ENCODE measurements at regions not wholly inside any gene's neighbourhood (a gene's known extent, or its start where the extent isn't known, plus 50 kb on each side); places are given as distances from the start of the nearest gene placed in this dataset.

GRCh38 chrX:40182095-40182494 is 84.3 kb upstream of the BCOR start:
- no peak overlapping the region for H3K4me3 ChIP-seq (ENCODE audit: low read length)
- H3K9ac ChIP-seq (ENCODE audit: low read length) = no peak overlapping the region
- H3K27ac ChIP-seq (ENCODE audit: low read length) = no peak overlapping the region
- peaks cover 6% of the 10 kb centered on the region for H3K4me1 ChIP-seq (ENCODE audit: control insufficient read depth, low read depth, low read length)
- H3K27me3 ChIP-seq (ENCODE audit: control insufficient read depth, insufficient read depth, low read length) = no peaks in the 10 kb centered on the region
- H3K9me3 ChIP-seq (ENCODE audit: control insufficient read depth, low read depth, low read length) = peaks cover 4% of the 10 kb centered on the region
- H3K36me3 ChIP-seq (ENCODE audit: control insufficient read depth, low read depth, low read length) = no peaks in the 10 kb centered on the region

DNA sequence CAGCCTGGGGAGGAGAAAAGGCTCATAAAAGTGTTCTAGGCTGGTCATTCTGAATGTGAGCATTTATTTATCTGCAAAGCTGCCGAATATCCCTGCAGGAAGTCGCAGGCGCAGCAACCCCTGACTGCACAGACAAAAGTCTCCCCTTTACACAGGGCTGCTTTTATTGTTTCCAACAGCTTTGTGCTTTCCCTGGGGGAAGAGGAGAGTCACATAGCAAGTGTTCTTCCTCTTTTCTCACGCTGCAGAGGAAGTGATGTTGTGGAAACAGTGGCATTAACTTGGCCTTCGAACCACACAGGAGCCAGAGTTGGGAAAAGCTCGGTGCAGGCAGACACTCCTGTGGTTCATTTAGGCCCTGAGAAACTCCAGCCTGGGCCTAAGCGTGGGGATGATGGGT is 81.5 kb upstream of the BCOR start:
- no peak overlapping the region for H3K27ac ChIP-seq (ENCODE audit: low read length)
- H3K36me3 ChIP-seq (ENCODE audit: control insufficient read depth, low read depth, low read length) = no peaks in the 10 kb centered on the region
- H3K4me3 ChIP-seq (ENCODE audit: low read length) = no peak overlapping the region
- H3K9me3 ChIP-seq (ENCODE audit: control insufficient read depth, low read depth, low read length) = no peaks in the 10 kb centered on the region
- peaks cover 12% of the 10 kb centered on the region for H3K4me1 ChIP-seq (ENCODE audit: control insufficient read depth, low read depth, low read length)
- no peaks in the 10 kb centered on the region for H3K27me3 ChIP-seq (ENCODE audit: control insufficient read depth, insufficient read depth, low read length)
- no peak overlapping the region for H3K9ac ChIP-seq (ENCODE audit: low read length)

- no peak overlapping the region for H3K27ac ChIP-seq (ENCODE audit: low read length)
- peaks cover 10% of the 10 kb centered on the region for H3K27me3 ChIP-seq (ENCODE audit: control insufficient read depth, insufficient read depth, low read length)
- H3K9ac ChIP-seq (ENCODE audit: low read length) = no peak overlapping the region
- H3K9me3 ChIP-seq (ENCODE audit: control insufficient read depth, low read depth, low read length) = no peaks in the 10 kb centered on the region
- peaks cover 21% of the 10 kb centered on the region for H3K4me1 ChIP-seq (ENCODE audit: control insufficient read depth, low read depth, low read length)
- no peaks in the 10 kb centered on the region for H3K36me3 ChIP-seq (ENCODE audit: control insufficient read depth, low read depth, low read length)
- no peak overlapping the region for H3K4me3 ChIP-seq (ENCODE audit: low read length)
These were observed 80.4 kb upstream of the BCOR start for GRCh38 chrX:40177942-40178715.

DNA sequence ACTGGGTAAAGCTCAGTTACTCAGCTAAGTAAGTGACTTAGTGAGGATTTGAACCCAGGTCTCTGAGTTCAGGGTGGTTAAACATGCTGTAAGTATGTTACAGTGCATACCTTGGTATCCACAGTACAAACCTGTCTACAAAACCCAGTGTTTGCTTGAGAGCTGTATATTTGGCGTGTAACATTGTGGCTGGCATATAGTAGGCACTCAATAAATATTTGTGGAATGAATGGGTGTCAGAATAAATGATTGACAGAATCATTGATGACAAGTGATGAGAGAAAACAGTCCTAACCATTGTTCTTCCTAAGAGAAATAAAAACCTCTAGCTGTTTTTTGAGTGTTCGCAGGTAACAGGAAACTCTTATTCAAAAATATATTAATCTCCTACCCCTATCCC is 79.7 kb upstream of the BCOR start:
- peaks cover 16% of the 10 kb centered on the region for H3K27me3 ChIP-seq (ENCODE audit: control insufficient read depth, insufficient read depth, low read length)
- H3K36me3 ChIP-seq (ENCODE audit: control insufficient read depth, low read depth, low read length) = no peaks in the 10 kb centered on the region
- no peaks in the 10 kb centered on the region for H3K9me3 ChIP-seq (ENCODE audit: control insufficient read depth, low read depth, low read length)
- peaks cover 25% of the 10 kb centered on the region for H3K4me1 ChIP-seq (ENCODE audit: control insufficient read depth, low read depth, low read length)
- peak overlapping the region; percentile 59 for H3K4me3 ChIP-seq (ENCODE audit: low read length)
- peak overlapping the region; percentile 74 for H3K9ac ChIP-seq (ENCODE audit: low read length)
- H3K27ac ChIP-seq (ENCODE audit: low read length) = no peak overlapping the region

DNA sequence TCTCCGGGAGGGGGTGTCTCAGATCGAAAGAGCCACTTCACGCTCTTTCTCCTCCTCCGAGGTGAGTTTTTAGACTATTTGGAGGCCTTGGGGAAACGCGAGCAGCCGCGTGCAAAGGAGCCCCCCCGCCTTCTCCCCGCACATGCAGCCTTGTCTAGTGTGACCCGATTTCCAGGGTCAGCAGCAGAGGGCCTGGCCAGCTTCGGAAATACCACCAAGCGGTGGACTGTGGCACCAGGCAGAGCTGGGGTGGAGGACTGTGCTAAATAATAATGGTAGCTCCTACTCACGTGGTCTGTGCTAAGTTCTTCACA is 79.3 kb upstream of the BCOR start:
- H3K27ac ChIP-seq (ENCODE audit: low read length) = peak overlapping the region; percentile 69
- H3K4me3 ChIP-seq (ENCODE audit: low read length) = peak overlapping the region; percentile 59
- H3K36me3 ChIP-seq (ENCODE audit: control insufficient read depth, low read depth, low read length) = no peaks in the 10 kb centered on the region
- H3K9ac ChIP-seq (ENCODE audit: low read length) = peak overlapping the region; percentile 74
- no peaks in the 10 kb centered on the region for H3K9me3 ChIP-seq (ENCODE audit: control insufficient read depth, low read depth, low read length)
- H3K4me1 ChIP-seq (ENCODE audit: control insufficient read depth, low read depth, low read length) = peaks cover 25% of the 10 kb centered on the region
- H3K27me3 ChIP-seq (ENCODE audit: control insufficient read depth, insufficient read depth, low read length) = peaks cover 20% of the 10 kb centered on the region

DNA sequence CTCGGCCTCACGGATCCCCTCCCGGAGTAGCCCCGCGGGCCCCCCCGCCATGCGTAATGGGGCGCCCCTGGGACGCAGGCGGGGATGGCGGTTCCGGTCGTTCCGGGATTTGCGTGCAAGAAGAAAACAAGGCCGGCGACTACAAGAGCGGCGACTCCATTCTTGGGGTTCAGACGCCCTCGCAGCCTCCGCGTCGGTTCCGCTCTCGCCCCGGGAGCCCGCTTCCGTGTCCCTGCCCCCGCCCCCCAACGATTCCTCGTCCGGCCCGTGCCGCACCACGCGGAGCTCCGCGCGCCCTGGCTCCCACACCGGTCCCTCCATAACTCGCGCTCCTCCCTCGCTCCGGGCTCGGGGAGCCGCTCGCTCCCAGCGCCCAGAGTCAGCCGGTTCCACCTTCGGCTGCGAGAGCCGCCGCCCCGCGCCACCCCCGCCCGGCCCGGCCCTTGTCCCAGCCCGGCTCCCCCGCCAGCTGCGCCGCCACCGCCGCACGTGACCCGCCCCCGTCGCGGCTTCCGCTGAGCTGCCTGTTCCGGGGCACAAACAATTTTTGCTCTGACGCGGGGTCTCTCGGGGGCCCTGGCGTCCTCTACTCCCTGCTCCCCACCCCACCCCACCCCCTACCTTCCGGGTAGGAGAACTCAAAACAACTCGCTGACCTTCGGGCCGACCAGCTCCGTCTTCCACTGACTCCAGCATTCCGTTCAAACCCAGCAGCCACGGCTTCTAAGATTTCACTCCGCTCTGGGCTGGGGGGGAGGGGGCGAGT is 78.8 kb upstream of the BCOR start:
- peak overlapping the region; percentile 59 for H3K4me3 ChIP-seq (ENCODE audit: low read length)
- H3K36me3 ChIP-seq (ENCODE audit: control insufficient read depth, low read depth, low read length) = no peaks in the 10 kb centered on the region
- H3K4me1 ChIP-seq (ENCODE audit: control insufficient read depth, low read depth, low read length) = peaks cover 25% of the 10 kb centered on the region
- H3K27ac ChIP-seq (ENCODE audit: low read length) = peak overlapping the region; percentile 84
- no peaks in the 10 kb centered on the region for H3K9me3 ChIP-seq (ENCODE audit: control insufficient read depth, low read depth, low read length)
- peaks cover 26% of the 10 kb centered on the region for H3K27me3 ChIP-seq (ENCODE audit: control insufficient read depth, insufficient read depth, low read length)
- H3K9ac ChIP-seq (ENCODE audit: low read length) = peak overlapping the region; percentile 74

DNA sequence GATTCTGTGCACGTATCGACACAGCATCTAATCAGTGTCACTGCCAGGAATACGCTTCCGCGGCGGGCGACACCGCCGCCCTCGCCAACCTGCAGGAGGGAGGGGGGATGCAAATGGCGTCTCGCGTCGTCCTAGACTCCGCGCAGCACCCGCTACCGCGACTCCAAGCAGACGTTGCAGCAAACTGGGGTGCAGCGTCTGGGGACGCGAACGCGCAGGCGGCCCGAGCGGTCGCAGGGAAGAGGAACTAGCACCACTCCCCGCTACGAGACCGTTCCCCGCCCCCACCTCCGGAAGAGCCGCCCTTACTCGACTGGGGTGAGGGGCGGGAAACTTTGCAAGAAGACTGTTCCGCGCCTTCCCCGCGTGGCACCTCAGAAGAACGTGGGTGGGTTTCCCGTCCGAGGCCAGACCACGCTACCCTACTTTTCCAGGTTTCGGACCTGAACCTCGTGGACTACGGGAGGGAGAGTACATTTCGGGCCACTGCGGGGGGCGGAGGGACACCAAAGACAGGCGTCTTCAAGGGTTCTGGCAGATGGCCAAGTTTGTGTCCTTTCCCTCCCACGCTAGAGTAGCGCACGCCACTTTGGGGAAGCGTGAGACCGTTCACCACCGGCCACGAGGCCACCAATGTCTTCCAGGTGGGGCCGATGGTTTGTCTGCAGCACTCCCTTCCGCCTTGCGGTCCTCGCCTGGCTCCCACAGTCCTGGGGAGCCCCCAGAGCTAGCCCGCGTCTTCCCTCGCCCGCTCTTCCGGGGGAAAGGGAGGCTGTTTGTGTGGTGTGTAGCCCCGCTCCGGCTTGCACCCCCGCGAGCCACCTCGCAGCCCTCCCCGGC is 78.0 kb upstream of the BCOR start:
- no peaks in the 10 kb centered on the region for H3K36me3 ChIP-seq (ENCODE audit: control insufficient read depth, low read depth, low read length)
- no peaks in the 10 kb centered on the region for H3K9me3 ChIP-seq (ENCODE audit: control insufficient read depth, low read depth, low read length)
- peaks cover 33% of the 10 kb centered on the region for H3K4me1 ChIP-seq (ENCODE audit: control insufficient read depth, low read depth, low read length)
- H3K27me3 ChIP-seq (ENCODE audit: control insufficient read depth, insufficient read depth, low read length) = peaks cover 34% of the 10 kb centered on the region
- H3K9ac ChIP-seq (ENCODE audit: low read length) = peak overlapping the region; percentile 74
- peak overlapping the region; percentile 84 for H3K27ac ChIP-seq (ENCODE audit: low read length)
- peak overlapping the region; percentile 59 for H3K4me3 ChIP-seq (ENCODE audit: low read length)

GRCh38 chrX:40174854-40175510 is 77.2 kb upstream of the BCOR start:
- H3K9me3 ChIP-seq (ENCODE audit: control insufficient read depth, low read depth, low read length) = no peaks in the 10 kb centered on the region
- peak overlapping the region; percentile 59 for H3K4me3 ChIP-seq (ENCODE audit: low read length)
- H3K4me1 ChIP-seq (ENCODE audit: control insufficient read depth, low read depth, low read length) = peaks cover 38% of the 10 kb centered on the region
- peak overlapping the region; percentile 84 for H3K27ac ChIP-seq (ENCODE audit: low read length)
- H3K36me3 ChIP-seq (ENCODE audit: control insufficient read depth, low read depth, low read length) = no peaks in the 10 kb centered on the region
- peaks cover 41% of the 10 kb centered on the region for H3K27me3 ChIP-seq (ENCODE audit: control insufficient read depth, insufficient read depth, low read length)
- H3K9ac ChIP-seq (ENCODE audit: low read length) = peak overlapping the region; percentile 74

GRCh38 chrX:40174001-40174853 is 76.5 kb upstream of the BCOR start:
- Histone ChIP-seq H3K4me3 (ENCODE audit: low read length) (peak overlapping the region; percentile 59), H3K27ac (ENCODE audit: low read length) (peak overlapping the region; percentile 8), H3K9me3 (ENCODE audit: control insufficient read depth, low read depth, low read length) (no peaks in the 10 kb centered on the region), H3K36me3 (ENCODE audit: control insufficient read depth, low read depth, low read length) (no peaks in the 10 kb centered on the region), H3K4me1 (ENCODE audit: control insufficient read depth, low read depth, low read length) (peaks cover 43% of the 10 kb centered on the region), H3K9ac (ENCODE audit: low read length) (peak overlapping the region; percentile 74), H3K27me3 (ENCODE audit: control insufficient read depth, insufficient read depth, low read length) (peaks cover 41% of the 10 kb centered on the region)

DNA sequence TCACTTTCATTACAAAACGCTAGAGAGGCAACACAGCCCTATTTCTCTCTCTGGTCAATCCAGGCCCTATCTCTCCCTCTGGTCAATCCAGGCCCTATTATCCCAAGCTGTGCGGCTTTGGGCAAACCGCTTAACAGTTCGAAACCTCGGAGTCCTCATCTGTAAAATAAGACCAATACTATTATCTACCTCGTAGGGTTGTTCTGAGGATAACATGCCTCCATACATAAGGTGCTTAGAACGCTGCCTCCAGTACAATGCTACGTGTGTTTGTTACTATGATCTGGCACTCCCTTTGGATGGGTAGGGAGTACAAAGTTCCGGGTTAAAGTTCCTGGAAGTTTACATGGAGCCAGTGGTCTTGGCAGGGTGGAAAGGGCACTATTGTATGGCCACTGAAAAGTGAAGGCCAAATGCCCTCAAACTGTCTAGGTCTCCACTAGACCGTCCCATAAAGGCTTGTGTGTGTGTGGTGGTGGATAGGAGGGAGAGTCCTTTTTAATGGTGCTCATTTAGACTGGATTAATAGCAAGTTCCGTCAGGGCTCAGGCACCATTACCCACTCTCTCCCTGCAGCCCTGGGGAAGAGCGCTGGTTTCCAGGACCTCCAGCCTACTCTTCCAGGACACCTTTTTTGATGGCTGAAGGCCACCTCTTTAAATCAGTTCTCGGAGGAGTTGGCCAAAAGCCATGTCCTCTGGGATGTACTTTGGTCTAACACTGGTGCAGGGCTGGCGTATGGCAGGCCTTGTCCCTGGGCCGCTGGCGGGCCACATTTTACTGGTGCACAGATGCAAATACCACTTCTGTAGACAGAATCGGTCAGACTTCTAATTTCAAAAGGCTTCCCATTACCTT is 75.6 kb upstream of the BCOR start:
- Histone ChIP-seq H3K4me1 (ENCODE audit: control insufficient read depth, low read depth, low read length) (peaks cover 48% of the 10 kb centered on the region), H3K27ac (ENCODE audit: low read length) (no peak overlapping the region)

More for the DNA sequence above, 75.6 kb upstream of the BCOR start:
- H3K4me3 ChIP-seq (ENCODE audit: low read length) = peak overlapping the region; percentile 59
- no peaks in the 10 kb centered on the region for H3K36me3 ChIP-seq (ENCODE audit: control insufficient read depth, low read depth, low read length)
- H3K9ac ChIP-seq (ENCODE audit: low read length) = peak overlapping the region; percentile 74
- H3K9me3 ChIP-seq (ENCODE audit: control insufficient read depth, low read depth, low read length) = no peaks in the 10 kb centered on the region
- H3K27me3 ChIP-seq (ENCODE audit: control insufficient read depth, insufficient read depth, low read length) = peaks cover 43% of the 10 kb centered on the region
